GM18498 (cell line): ENCODE measurements at regions not wholly inside any gene's neighbourhood (a gene's known extent, or its start where the extent isn't known, plus 50 kb on each side); places are given as distances from the start of the nearest gene placed in this dataset.
"Not testable (repeated sequence)": the region's sequence is repeated elsewhere in the genome, so short reads cannot be mapped to it uniquely, and the experiment has no call there.

ENCODE experiments used
- ATAC-seq: cut with Tn5 transposase; IDR thresholded peaks from one replicate; pipeline ENCODE4 v1.9.1; 2021; ENCODE audit warnings: mild to moderate bottlenecking, moderate library complexity; ENCODE audit not compliant: unreplicated experiment

DNA sequence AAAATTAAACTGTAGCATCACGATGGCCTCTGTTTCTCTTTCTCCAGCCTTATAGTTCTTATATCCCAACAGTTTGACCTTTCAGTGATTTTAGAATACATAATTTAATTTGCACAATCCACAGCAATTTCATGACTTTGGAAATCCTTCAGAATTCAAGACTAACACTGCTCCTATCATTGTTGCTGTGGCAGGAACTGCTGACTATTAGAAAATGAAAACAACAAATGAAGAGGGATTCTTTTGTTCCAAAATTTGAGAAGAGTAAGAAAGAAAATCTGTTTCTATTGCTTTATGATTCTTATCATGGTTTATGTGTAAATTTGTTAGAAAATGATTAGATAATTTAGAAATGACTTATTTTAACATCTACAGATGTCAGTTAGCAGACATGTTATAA lies 604.0 kb upstream of the ADGRB3 start:
- no peak for ATAC-seq

GRCh38 chr6:68026483-68026882 lies 608.6 kb upstream of the ADGRB3 start:
- no peak for ATAC-seq

DNA sequence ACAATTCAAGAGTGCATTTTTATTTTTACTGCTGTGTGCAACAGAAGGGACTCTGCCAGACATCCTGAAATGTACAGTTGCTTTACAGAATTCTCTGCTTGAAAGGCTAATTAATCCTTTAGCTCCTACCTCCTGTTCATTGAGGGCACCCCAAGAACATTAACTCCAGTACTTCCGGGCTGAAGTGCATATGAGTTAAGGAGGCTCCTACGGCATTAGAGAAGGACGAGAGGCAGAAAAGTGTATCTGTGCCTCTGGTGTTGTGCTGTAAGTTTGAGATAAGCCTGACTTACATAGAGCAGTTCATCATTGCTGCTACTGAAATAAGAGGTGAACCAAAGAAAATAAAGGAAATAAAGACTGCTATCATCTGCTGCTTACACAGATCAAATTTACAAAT lies 609.3 kb upstream of the ADGRB3 start:
- no peak for ATAC-seq

- ATAC-seq, result no peak
These were observed 610.4 kb upstream of the ADGRB3 start for GRCh38 chr6:68024570-68025269.

GRCh38 chr6:68022968-68023367 lies 612.1 kb upstream of the ADGRB3 start:
- not testable (repeated sequence) for ATAC-seq

- ATAC-seq, result no peak
These were observed 621.1 kb upstream of the ADGRB3 start for GRCh38 chr6:68013780-68014515.

DNA sequence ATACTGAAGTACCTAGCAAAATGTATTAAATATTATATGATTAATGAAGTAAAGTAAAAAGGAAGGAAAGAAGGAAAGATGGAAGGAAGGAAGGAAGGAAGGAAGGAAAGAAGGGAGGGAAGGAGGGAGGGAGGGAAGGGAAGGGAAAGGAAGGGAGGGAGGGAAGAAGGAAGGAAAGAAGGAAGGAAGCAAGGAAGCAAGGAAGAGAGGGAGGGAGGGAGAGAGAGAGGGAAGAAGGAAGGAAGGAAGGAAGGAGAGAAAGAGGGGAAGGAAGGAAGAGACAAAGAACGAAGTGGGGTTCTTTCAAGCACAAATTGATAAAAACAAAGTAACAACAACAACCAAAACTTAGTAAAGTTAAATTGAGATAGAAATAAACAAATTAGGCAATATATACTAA lies 622.3 kb upstream of the ADGRB3 start:
- no peak for ATAC-seq

DNA sequence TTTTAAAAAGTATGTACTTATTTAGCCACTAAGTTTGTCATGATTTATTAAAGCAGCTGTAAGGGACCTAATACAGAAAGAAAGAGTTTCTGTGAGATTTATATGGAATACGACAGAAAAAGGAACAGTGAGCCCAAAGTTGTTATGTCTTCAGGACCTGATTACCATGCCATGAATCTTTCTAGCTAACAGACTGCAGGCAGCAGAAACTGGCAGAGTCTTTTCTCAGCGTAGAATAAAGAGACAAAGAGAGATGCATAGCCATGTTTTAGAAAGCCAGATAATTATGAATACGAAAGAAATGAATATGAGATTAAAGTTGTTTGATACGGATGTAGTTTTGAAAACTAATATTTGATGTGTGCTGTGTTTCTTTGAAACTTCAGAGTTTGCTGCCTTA lies 624.1 kb upstream of the ADGRB3 start:
- no peak for ATAC-seq

DNA sequence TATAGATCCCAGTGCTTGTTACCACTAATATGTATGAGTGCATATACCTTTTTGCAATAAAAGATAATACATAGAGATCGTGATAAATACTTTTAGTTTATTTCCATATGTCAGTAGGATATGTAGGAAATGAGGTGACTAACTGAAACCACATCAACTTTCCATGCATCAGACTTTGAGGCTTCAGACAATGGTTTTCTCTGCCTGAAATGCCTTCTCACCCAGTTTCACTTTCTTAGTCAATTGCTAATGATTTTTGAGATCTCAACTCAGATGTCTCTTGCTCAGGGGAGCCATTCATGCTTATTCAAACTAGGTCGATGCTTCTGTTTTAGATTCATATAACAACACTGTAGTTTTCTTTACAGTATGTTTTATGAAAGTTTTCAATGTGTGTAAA lies 626.6 kb upstream of the ADGRB3 start:
- ATAC-seq, result no peak

DNA sequence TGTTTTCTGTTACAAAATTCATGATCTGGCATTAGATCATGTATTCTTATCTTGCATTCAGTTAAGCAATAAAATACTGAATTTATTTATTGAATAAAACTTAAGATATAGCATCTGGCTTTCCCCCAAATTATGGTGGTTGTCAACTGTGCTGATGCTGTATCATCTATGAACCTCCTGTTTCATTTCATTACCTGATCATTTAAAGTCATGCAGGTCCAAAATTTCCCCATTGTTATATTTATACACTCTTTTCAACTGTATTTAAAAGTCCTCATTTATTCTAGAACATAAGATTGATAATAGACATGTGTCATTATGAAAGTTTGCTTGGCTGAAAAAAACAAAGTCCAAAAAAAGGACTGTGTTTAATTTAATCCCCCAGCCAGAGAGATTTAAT lies 627.4 kb upstream of the ADGRB3 start:
- no peak for ATAC-seq

DNA sequence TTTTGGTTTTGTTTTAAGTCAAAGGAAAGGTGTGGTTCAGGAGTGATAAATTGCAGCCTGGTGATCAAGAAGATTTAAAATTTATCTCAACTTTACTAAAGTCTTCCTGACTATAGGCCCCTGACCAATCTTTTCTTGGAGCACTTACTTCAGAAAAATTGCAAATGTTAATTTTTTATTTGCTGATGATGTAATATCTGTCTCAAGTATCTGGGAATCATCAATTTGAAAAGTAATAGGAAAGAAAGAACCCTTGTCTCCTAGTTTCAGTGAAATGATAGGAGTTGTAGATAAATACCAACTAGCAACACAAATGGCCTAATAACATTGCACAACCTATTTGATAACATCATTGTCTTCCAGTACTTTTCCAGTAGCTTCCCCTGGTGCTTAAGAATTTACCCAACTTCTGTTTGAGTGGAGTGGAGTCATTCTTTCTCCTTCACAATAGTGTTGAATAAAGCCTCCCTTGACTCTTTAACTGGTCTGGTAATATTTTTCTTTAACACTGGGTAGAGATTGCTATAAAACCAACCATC lies 648.3 kb upstream of the ADGRB3 start:
- ATAC-seq, result no peak

- ATAC-seq, result no peak
These were observed 658.6 kb upstream of the ADGRB3 start for GRCh38 chr6:67976486-67976885.

DNA sequence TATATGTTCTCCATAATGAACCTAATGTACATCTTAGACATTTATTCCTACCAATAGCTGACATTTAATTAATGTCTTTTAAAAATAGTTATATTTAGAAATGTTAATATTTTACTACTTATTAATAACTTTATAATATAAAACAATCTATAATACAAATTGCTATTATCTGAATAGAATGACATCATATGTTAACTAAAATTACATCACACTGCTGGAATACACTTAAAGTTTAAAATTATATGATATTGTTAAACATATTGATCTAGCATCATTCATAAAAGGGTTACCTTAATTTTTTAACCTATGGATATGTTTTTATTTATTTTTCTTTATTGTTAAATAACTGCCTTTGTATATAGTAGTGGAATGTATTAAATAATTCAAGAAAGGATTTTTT lies 660.2 kb upstream of the ADGRB3 start:
- ATAC-seq, result no peak

- no peak for ATAC-seq
These were observed 663.3 kb upstream of the ADGRB3 start for GRCh38 chr6:67971812-67972211.

GRCh38 chr6:67966830-67967229 lies 668.3 kb upstream of the ADGRB3 start:
- no peak for ATAC-seq

GRCh38 chr6:67956352-67956751 lies 678.7 kb upstream of the ADGRB3 start:
- ATAC-seq, result no peak

- ATAC-seq, result no peak
These were observed 682.1 kb upstream of the ADGRB3 start for GRCh38 chr6:67952948-67953347.

DNA sequence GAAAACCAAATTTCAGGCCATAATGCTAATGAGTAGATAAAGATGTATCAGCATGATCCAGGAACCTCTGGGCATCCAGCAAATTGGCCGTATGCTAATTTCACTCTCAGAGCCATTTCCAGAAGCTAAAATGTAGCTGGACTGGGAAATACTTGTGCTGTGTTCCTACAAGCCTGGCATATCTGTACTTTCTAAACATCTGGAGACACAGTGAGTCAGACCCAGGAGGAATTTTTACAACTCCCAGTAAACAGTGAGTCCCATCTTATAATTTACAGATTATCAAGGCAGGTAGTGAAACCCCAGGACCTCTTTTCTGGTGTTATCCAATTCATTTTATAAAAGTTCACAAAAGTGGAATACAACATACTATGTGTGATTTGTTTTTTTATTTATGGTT lies 683.0 kb upstream of the ADGRB3 start:
- no peak for ATAC-seq

DNA sequence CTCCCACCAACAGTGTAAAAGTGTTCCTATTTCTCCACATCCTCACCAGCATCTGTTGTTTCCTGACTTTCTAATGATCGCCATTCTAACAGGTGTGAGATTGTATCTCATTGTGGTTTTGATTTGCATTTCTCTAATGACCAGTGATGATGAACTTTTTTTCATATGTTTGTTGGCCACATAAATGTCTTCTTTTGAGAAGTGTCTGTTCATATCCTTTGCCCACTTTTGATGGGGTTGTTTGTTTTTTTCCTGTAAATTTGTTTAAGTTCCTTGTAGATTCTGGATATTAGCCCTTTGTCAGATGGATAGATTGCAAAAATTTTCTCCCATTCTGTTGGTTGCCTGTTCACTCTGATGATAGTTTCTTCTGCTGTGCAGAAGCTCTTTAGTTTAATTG lies 687.3 kb upstream of the ADGRB3 start:
- not testable (repeated sequence) for ATAC-seq

DNA sequence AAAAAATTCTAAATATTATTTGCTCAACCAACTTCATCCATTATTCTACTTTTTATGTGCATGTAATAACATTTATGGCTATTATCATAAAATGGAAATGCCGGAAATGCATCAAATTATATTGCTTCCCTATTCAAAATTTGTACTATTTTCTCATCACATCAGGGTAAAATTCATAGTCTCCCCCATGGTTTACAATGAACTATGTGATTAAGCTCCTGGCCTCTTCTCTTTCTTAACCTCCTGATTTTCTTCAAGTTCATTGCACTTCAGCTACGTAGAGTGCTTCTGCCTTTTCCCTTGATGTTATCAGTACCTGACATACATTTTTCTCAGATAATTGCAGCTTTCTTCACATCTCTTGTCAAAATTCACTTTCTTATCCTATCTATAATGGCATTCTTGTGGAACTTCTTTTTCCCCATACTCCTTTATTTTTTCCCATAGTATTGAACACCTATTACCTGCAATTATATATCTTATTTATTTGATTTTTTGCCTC lies 699.1 kb upstream of the ADGRB3 start:
- ATAC-seq, result no peak

DNA sequence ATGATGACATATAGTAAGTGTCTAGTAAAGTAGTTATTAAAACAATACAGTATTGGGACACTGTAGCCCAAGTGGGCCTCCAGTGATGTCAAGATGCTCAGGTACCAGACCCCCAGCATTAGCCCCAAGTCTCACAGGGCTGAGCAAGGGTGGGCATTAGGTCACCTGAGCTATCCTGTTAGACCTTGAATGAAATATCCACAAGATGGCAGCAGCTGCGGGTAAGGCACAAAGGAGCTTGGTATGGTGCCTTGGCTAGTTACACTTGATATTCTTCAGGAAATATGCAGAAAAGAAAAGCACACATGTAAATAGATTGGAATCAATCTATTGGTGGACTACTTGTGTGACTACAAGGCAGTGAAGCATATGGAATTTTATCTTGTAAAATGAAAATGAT lies 701.8 kb upstream of the ADGRB3 start:
- ATAC-seq, result no peak

- ATAC-seq, result not testable (repeated sequence)
These were observed 712.5 kb upstream of the ADGRB3 start for GRCh38 chr6:67922588-67922987.
